NB4 (cell line): ENCODE measurements at regions not wholly inside any gene's neighbourhood (a gene's known extent, or its start where the extent isn't known, plus 50 kb on each side); places are given as distances from the start of the nearest gene placed in this dataset.

ENCODE experiments used
- MAX ChIP-seq: IDR thresholded peaks from 2 replicates; pipeline ENCODE4 v1.6.1; 2011; ENCODE audit warnings: low read depth, low read length
- POLR2A ChIP-seq: IDR thresholded peaks from 2 replicates; pipeline ENCODE4 v1.6.1; 2011; ENCODE audit warnings: mild to moderate bottlenecking; ENCODE audit not compliant: insufficient read length; ENCODE audit errors: extremely low read depth
- TF ChIP-seq, protein P1 (sequence below): IDR thresholded peaks from one replicate; pipeline ENCODE4 v1.5.1; 2012; ENCODE audit warnings: low read depth, low read length

- no peak for TF ChIP-seq MAX
- no peak for TF ChIP-seq POLR2A
- TF ChIP-seq, protein P1, sequence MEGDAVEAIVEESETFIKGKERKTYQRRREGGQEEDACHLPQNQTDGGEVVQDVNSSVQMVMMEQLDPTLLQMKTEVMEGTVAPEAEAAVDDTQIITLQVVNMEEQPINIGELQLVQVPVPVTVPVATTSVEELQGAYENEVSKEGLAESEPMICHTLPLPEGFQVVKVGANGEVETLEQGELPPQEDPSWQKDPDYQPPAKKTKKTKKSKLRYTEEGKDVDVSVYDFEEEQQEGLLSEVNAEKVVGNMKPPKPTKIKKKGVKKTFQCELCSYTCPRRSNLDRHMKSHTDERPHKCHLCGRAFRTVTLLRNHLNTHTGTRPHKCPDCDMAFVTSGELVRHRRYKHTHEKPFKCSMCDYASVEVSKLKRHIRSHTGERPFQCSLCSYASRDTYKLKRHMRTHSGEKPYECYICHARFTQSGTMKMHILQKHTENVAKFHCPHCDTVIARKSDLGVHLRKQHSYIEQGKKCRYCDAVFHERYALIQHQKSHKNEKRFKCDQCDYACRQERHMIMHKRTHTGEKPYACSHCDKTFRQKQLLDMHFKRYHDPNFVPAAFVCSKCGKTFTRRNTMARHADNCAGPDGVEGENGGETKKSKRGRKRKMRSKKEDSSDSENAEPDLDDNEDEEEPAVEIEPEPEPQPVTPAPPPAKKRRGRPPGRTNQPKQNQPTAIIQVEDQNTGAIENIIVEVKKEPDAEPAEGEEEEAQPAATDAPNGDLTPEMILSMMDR: no peak
Observed at GRCh38 chr11:28566339-28567089, 458.3 kb downstream of the METTL15 start.
